OCI-LY1 (cell line): ENCODE measurements at regions not wholly inside any gene's neighbourhood (a gene's known extent, or its start where the extent isn't known, plus 50 kb on each side); places are given as distances from the start of the nearest gene placed in this dataset.
"Not testable (repeated sequence)": the region's sequence is repeated elsewhere in the genome, so short reads cannot be mapped to it uniquely, and the experiment has no call there.

ENCODE experiments used
- H2AFZ ChIP-seq: fragments of 200-600 bp; sonication (generic), shearing (Covaris generic); 2 replicates; pipeline ENCODE4 v1.6.0; 2014; ENCODE audit warnings: antibody characterized with exemption, mild to moderate bottlenecking, low read length
- H3F3A ChIP-seq: fragments of 200-600 bp; sonication (generic), shearing (Covaris generic); 2 replicates; pipeline ENCODE4 v1.6.0; 2014; ENCODE audit warnings: mild to moderate bottlenecking, antibody characterized with exemption, low read length, moderate library complexity; ENCODE audit not compliant: insufficient read depth
- H3K27ac ChIP-seq: fragments of 200-600 bp; sonication (generic); 2 replicates; pipeline ENCODE4 v1.5.1; 2014; ENCODE audit warnings: low read length, mixed run types, mild to moderate bottlenecking, low read depth; ENCODE audit not compliant: poor library complexity, severe bottlenecking
- H3K27me3 ChIP-seq: fragments of 200-600 bp; sonication (generic); 2 replicates; pipeline ENCODE4 v1.6.0; 2014; ENCODE audit warnings: antibody characterized with exemption, mild to moderate bottlenecking, low read length, moderate library complexity; ENCODE audit not compliant: insufficient read depth
- H3K36me3 ChIP-seq: fragments of 200-600 bp; sonication (generic); 2 replicates; pipeline ENCODE4 v1.6.1; 2014; ENCODE audit warnings: mild to moderate bottlenecking, antibody characterized with exemption, low read length, moderate library complexity, mixed read lengths; ENCODE audit not compliant: insufficient read depth
- H3K4me1 ChIP-seq: fragments of 200-600 bp; sonication (generic); 2 replicates; pipeline ENCODE4 v1.5.1; 2014; ENCODE audit warnings: mild to moderate bottlenecking, low read length, moderate library complexity; ENCODE audit not compliant: insufficient read depth, severe bottlenecking
- H3K4me2 ChIP-seq: fragments of 200-600 bp; sonication (generic), shearing (Covaris generic); 2 replicates; pipeline ENCODE4 v1.6.1; 2014; ENCODE audit warnings: low read length
- H3K4me3 ChIP-seq: fragments of 200-600 bp; sonication (generic); 2 replicates; pipeline ENCODE4 v1.5.1; 2014; ENCODE audit warnings: low read length, low read depth, mild to moderate bottlenecking, mixed read lengths; ENCODE audit not compliant: poor library complexity, severe bottlenecking
- H3K79me2 ChIP-seq: fragments of 200-600 bp; shearing (Covaris generic); 2 replicates; pipeline ENCODE4 v1.6.1; 2016; ENCODE audit warnings: mixed run types, low read length, mixed read lengths; ENCODE audit not compliant: insufficient read depth
- H3K9ac ChIP-seq: fragments of 200-600 bp; sonication (generic), shearing (Covaris generic); 2 replicates; pipeline ENCODE4 v1.6.1; 2014; ENCODE audit warnings: mild to moderate bottlenecking, low read length, mixed read lengths
- H3K9me2 ChIP-seq: fragments of 200-600 bp; sonication (generic), shearing (Covaris generic); 2 replicates; pipeline ENCODE4 v1.6.1; 2014; ENCODE audit warnings: low read depth, mild to moderate bottlenecking, low read length, mixed read lengths
- H3K9me3 ChIP-seq: fragments of 200-600 bp; shearing (Covaris generic); 2 replicates; pipeline ENCODE4 v1.6.1; 2014; ENCODE audit warnings: low read length, mixed read lengths
- H4K20me1 ChIP-seq: fragments of 200-600 bp; sonication (generic), shearing (Covaris generic); 2 replicates; pipeline ENCODE4 v1.6.0; 2016; ENCODE audit warnings: mild to moderate bottlenecking, low read length; ENCODE audit not compliant: insufficient read depth
- EZH2 ChIP-seq: fragments of 200-600 bp; sonication (generic), shearing (Covaris generic); IDR thresholded peaks from 2 replicates; pipeline ENCODE4 v1.8.0; 2017; ENCODE audit warnings: borderline replicate concordance, mixed run types, mild to moderate bottlenecking, antibody characterized with exemption, low read length, moderate library complexity, mixed read lengths
- TF ChIP-seq, protein P1 (sequence below): fragments of 200-600 bp; sonication (generic), shearing (Covaris generic); IDR thresholded peaks from 2 replicates; pipeline ENCODE4 v1.5.1; 2017; ENCODE audit warnings: mild to moderate bottlenecking, antibody characterized with exemption, low read length, moderate library complexity, mixed read lengths

- Histone ChIP-seq H2AFZ (no peak overlapping the region), H3K9ac (no peak overlapping the region), H3K4me2 (no peak overlapping the region), H3K79me2 (no peaks in the 10 kb centered on the region), H3K27me3 (no peaks in the 10 kb centered on the region), H3K36me3 (no peaks in the 10 kb centered on the region), H3K4me3 (no peak overlapping the region), H3K9me3 (no peaks in the 10 kb centered on the region), H3K9me2 (no peaks in the 10 kb centered on the region), H3F3A (no peaks in the 10 kb centered on the region), H4K20me1 (no peaks in the 10 kb centered on the region), H3K27ac (no peak overlapping the region), H3K4me1 (no peaks in the 10 kb centered on the region)
- TF ChIP-seq EZH2, result no peak
- TF ChIP-seq, protein P1, sequence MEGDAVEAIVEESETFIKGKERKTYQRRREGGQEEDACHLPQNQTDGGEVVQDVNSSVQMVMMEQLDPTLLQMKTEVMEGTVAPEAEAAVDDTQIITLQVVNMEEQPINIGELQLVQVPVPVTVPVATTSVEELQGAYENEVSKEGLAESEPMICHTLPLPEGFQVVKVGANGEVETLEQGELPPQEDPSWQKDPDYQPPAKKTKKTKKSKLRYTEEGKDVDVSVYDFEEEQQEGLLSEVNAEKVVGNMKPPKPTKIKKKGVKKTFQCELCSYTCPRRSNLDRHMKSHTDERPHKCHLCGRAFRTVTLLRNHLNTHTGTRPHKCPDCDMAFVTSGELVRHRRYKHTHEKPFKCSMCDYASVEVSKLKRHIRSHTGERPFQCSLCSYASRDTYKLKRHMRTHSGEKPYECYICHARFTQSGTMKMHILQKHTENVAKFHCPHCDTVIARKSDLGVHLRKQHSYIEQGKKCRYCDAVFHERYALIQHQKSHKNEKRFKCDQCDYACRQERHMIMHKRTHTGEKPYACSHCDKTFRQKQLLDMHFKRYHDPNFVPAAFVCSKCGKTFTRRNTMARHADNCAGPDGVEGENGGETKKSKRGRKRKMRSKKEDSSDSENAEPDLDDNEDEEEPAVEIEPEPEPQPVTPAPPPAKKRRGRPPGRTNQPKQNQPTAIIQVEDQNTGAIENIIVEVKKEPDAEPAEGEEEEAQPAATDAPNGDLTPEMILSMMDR, result no peak
Measured at GRCh38 chrX:139475432-139475831, 55.1 kb upstream of the F9 start.

GRCh38 chrX:139461945-139462344 is 68.6 kb upstream of the F9 start:
- not testable (repeated sequence) for H3K4me1 ChIP-seq, H3K9me3 ChIP-seq, H3K9ac ChIP-seq, H3K27ac ChIP-seq, H3K36me3 ChIP-seq, H3F3A ChIP-seq, H3K4me2 ChIP-seq, H3K27me3 ChIP-seq, H2AFZ ChIP-seq, H3K79me2 ChIP-seq, H3K4me3 ChIP-seq, H3K9me2 ChIP-seq, H4K20me1 ChIP-seq

DNA sequence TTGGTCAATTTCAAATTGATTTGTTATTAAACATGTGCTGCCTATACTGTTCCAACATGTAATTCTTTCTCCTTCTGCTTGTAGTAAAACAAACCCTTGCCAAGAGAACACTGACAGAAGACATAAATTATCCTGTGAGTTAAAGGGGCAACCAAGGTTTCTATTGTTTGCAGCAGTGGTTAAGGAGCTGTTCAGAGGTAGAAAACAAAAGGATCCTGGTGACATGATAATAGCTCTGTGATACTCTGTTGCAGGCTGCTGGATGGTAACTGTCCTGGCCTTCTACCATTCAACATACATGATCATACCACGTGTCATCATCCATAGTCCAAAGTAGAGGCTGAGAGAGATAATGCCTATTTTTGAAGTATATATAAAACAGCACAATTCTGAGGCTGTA is 75.8 kb upstream of the F9 start:
- no peaks in the 10 kb centered on the region for H3K9me2 ChIP-seq
- TF ChIP-seq, protein P1, result no peak
- TF ChIP-seq EZH2, result no peak
- no peak overlapping the region for H3K27ac ChIP-seq
- no peaks in the 10 kb centered on the region for H3F3A ChIP-seq
- no peaks in the 10 kb centered on the region for H3K27me3 ChIP-seq
- H3K4me2 ChIP-seq, result no peak overlapping the region
- no peak overlapping the region for H3K9ac ChIP-seq
- H3K36me3 ChIP-seq, result no peaks in the 10 kb centered on the region
- no peak overlapping the region for H3K4me3 ChIP-seq
- H4K20me1 ChIP-seq, result no peaks in the 10 kb centered on the region
- H3K79me2 ChIP-seq, result no peaks in the 10 kb centered on the region
- H2AFZ ChIP-seq, result no peak overlapping the region
- H3K9me3 ChIP-seq, result no peaks in the 10 kb centered on the region
- no peaks in the 10 kb centered on the region for H3K4me1 ChIP-seq

DNA sequence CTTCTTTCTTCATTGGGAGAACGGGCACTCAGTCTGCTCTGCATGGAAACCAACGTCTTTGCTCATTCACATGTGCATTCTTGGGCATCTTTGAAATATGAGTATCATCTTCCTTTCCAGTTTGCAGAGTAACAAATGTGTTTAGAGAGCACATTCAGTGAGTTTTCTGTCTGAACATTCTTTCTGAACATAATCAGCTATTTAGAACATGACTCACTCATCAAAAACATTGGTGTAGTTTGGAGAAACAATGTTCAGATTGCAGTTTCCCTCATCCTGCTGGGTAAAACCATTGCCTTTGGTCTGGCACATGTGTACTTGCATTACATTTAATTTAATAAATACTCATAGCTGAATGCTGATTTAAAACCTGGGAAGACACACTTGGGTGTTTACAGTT is 81.5 kb upstream of the F9 start:
- no peak overlapping the region for H3K4me2 ChIP-seq
- H3K36me3 ChIP-seq, result no peaks in the 10 kb centered on the region
- no peaks in the 10 kb centered on the region for H3K9me2 ChIP-seq
- no peak overlapping the region for H2AFZ ChIP-seq
- H3K27me3 ChIP-seq, result no peaks in the 10 kb centered on the region
- no peak overlapping the region for H3K27ac ChIP-seq
- no peaks in the 10 kb centered on the region for H3F3A ChIP-seq
- H3K4me3 ChIP-seq, result no peak overlapping the region
- TF ChIP-seq, protein P1, result no peak
- TF ChIP-seq EZH2, result no peak
- H3K9ac ChIP-seq, result no peak overlapping the region
- no peaks in the 10 kb centered on the region for H3K4me1 ChIP-seq
- no peaks in the 10 kb centered on the region for H3K79me2 ChIP-seq
- no peaks in the 10 kb centered on the region for H3K9me3 ChIP-seq
- no peaks in the 10 kb centered on the region for H4K20me1 ChIP-seq
